ENCODE measurements at regions not wholly inside any gene's neighbourhood (a gene's known extent, or its start where the extent isn't known, plus 50 kb on each side); places are given as distances from the start of the nearest gene placed in this dataset.
"Not testable (repeated sequence)": the region's sequence is repeated elsewhere in the genome, so short reads cannot be mapped to it uniquely, and the experiment has no call there.

DNA sequence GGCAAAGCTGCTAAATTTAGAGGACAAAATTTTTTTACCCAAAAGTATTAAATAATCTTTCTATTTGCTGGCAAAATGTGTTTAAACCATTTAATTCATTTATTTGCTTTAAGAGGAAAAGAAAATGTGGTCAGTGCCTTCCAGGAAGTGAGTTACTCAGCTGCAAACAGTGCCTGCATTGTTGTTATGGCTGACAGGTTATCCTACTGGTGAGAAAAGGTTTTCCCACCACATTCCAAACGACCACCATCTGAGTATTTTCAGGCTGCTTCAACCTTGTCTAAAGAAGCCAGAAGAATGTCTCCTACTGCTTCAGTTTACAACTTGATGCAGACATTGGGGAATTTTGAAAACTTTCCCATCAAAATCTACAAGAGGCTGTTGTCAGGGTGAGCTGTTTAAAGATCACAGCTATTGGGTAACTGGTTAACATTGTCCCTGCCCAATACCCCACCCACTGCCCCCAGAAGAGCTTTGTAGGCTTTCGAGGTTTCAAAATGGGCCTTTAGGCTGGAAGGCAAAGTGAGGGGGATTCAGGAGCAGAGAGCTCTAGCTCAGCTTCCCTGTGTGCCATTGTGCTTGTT lies 461.3 kb upstream of the FANCL start:
- H3K79me1 ChIP-seq (ENCODE audit: low read length): no peaks in the 10 kb centered on the region
- H2BK15ac ChIP-seq (replicated peaks; ENCODE audit: low read depth): no peak overlapping the region
- H2BK5ac ChIP-seq (ENCODE audit: low read length): no peak overlapping the region
- H2AK5ac ChIP-seq (ENCODE audit: low read length): no peak overlapping the region
- H3K36me3 ChIP-seq (ENCODE audit: control insufficient read depth, insufficient read depth, low read length): no peaks in the 10 kb centered on the region
- H4K5ac ChIP-seq (ENCODE audit: low read length): no peak overlapping the region
- H3K4me2 ChIP-seq (ENCODE audit: low read length): no peak overlapping the region
- no peak overlapping the region for H3K27ac ChIP-seq (ENCODE audit: low read depth, low read length)
- WGBS (ENCODE audit: extremely low coverage, insufficient coverage, low lambda C conversion rate): no CpG with 5 or more reads among the region's 2 CpGs
- peak; percentile 72 for DNase-seq
- H3K27me3 ChIP-seq (ENCODE audit: insufficient read depth, low read length, poor library complexity): no peaks in the 10 kb centered on the region
- H2BK120ac ChIP-seq (ENCODE audit: low read depth, low read length): no peak overlapping the region
- H4K8ac ChIP-seq (ENCODE audit: low read depth, low read length): no peak overlapping the region
- H3K9ac ChIP-seq (ENCODE audit: low read length): no peak overlapping the region
- H3K4ac ChIP-seq (ENCODE audit: low read depth, low read length): no peak overlapping the region
- H3K79me2 ChIP-seq (ENCODE audit: control insufficient read depth, insufficient read depth, low read length): no peaks in the 10 kb centered on the region
- H3K18ac ChIP-seq (ENCODE audit: low read length): peak overlapping the region; percentile 51
- H3K56ac ChIP-seq (ENCODE audit: low read length): no peak overlapping the region
- no peaks in the 10 kb centered on the region for H3K4me1 ChIP-seq (ENCODE audit: control insufficient read depth, low read depth, low read length)
- H3K4me3 ChIP-seq (ENCODE audit: low read length): no peak overlapping the region
- H3K23ac ChIP-seq (ENCODE audit: low read length): no peak overlapping the region

- H2BK15ac ChIP-seq (replicated peaks; ENCODE audit: low read depth): no peak overlapping the region
- no CpG with 5 or more reads among the region's 3 CpGs for WGBS (ENCODE audit: extremely low coverage, insufficient coverage, low lambda C conversion rate)
- H3K4me3 ChIP-seq (ENCODE audit: low read length): no peak overlapping the region
- H3K4me1 ChIP-seq (ENCODE audit: control insufficient read depth, low read depth, low read length): no peaks in the 10 kb centered on the region
- no peak overlapping the region for H4K5ac ChIP-seq (ENCODE audit: low read length)
- no peaks in the 10 kb centered on the region for H3K79me1 ChIP-seq (ENCODE audit: low read length)
- no peak overlapping the region for H3K4me2 ChIP-seq (ENCODE audit: low read length)
- H3K56ac ChIP-seq (ENCODE audit: low read length): no peak overlapping the region
- H3K79me2 ChIP-seq (ENCODE audit: control insufficient read depth, insufficient read depth, low read length): no peaks in the 10 kb centered on the region
- DNase-seq: no peak
- no peak overlapping the region for H2AK5ac ChIP-seq (ENCODE audit: low read length)
- H3K36me3 ChIP-seq (ENCODE audit: control insufficient read depth, insufficient read depth, low read length): no peaks in the 10 kb centered on the region
- H4K8ac ChIP-seq (ENCODE audit: low read depth, low read length): no peak overlapping the region
- no peak overlapping the region for H3K23ac ChIP-seq (ENCODE audit: low read length)
- H2BK5ac ChIP-seq (ENCODE audit: low read length): no peak overlapping the region
- H3K9ac ChIP-seq (ENCODE audit: low read length): no peak overlapping the region
- peak overlapping the region; percentile 75 for H3K18ac ChIP-seq (ENCODE audit: low read length)
- no peak overlapping the region for H3K27ac ChIP-seq (ENCODE audit: low read depth, low read length)
- H3K27me3 ChIP-seq (ENCODE audit: insufficient read depth, low read length, poor library complexity): no peaks in the 10 kb centered on the region
- no peak overlapping the region for H3K4ac ChIP-seq (ENCODE audit: low read depth, low read length)
- H2BK120ac ChIP-seq (ENCODE audit: low read depth, low read length): no peak overlapping the region
Measured at GRCh38 chr2:58701688-58702301, 460.7 kb upstream of the FANCL start.

DNA sequence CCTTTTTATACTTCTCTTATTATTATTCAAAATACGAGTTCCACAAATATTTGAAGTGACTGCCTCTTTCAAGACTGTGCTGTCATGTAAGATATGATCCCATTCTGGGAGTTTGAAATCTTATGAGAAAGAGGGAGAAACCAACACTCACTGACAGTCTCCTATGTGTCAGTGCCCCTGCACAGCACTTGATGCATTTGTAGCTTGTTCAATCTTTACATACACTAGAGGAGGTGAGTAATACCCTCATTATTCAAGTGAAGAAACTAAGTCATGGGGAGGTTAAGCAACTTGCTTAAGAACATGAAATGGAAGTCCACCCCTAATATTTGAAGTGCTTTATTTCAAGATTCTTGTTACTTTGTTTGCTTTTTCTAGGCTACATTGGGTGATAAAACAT lies 459.5 kb upstream of the FANCL start:
- no peak overlapping the region for H3K23ac ChIP-seq (ENCODE audit: low read length)
- no peak overlapping the region for H3K9ac ChIP-seq (ENCODE audit: low read length)
- no peak overlapping the region for H2BK120ac ChIP-seq (ENCODE audit: low read depth, low read length)
- no peak overlapping the region for H3K27ac ChIP-seq (ENCODE audit: low read depth, low read length)
- H2BK15ac ChIP-seq (replicated peaks; ENCODE audit: low read depth): no peak overlapping the region
- DNase-seq: no peak
- no peak overlapping the region for H4K5ac ChIP-seq (ENCODE audit: low read length)
- no peaks in the 10 kb centered on the region for H3K36me3 ChIP-seq (ENCODE audit: control insufficient read depth, insufficient read depth, low read length)
- no peaks in the 10 kb centered on the region for H3K27me3 ChIP-seq (ENCODE audit: insufficient read depth, low read length, poor library complexity)
- no peaks in the 10 kb centered on the region for H3K79me1 ChIP-seq (ENCODE audit: low read length)
- no peak overlapping the region for H3K56ac ChIP-seq (ENCODE audit: low read length)
- H3K79me2 ChIP-seq (ENCODE audit: control insufficient read depth, insufficient read depth, low read length): no peaks in the 10 kb centered on the region
- H3K4me3 ChIP-seq (ENCODE audit: low read length): no peak overlapping the region
- no peak overlapping the region for H2BK5ac ChIP-seq (ENCODE audit: low read length)
- H3K4ac ChIP-seq (ENCODE audit: low read depth, low read length): no peak overlapping the region
- H2AK5ac ChIP-seq (ENCODE audit: low read length): no peak overlapping the region
- H3K18ac ChIP-seq (ENCODE audit: low read length): no peak overlapping the region
- H3K4me2 ChIP-seq (ENCODE audit: low read length): no peak overlapping the region
- no peak overlapping the region for H4K8ac ChIP-seq (ENCODE audit: low read depth, low read length)
- WGBS (ENCODE audit: extremely low coverage, insufficient coverage, low lambda C conversion rate): no CpG with 5 or more reads among the region's 1 CpG
- no peaks in the 10 kb centered on the region for H3K4me1 ChIP-seq (ENCODE audit: control insufficient read depth, low read depth, low read length)

GRCh38 chr2:58699411-58699810 lies 458.3 kb upstream of the FANCL start:
- Histone ChIP-seq H3K79me1 (ENCODE audit: low read length) (no peaks in the 10 kb centered on the region), H3K23ac (ENCODE audit: low read length) (no peak overlapping the region), H3K27me3 (ENCODE audit: insufficient read depth, low read length, poor library complexity) (no peaks in the 10 kb centered on the region), H4K5ac (ENCODE audit: low read length) (no peak overlapping the region), H3K4ac (ENCODE audit: low read depth, low read length) (no peak overlapping the region), H2BK15ac (replicated peaks; ENCODE audit: low read depth) (no peak overlapping the region), H3K36me3 (ENCODE audit: control insufficient read depth, insufficient read depth, low read length) (no peaks in the 10 kb centered on the region), H3K56ac (ENCODE audit: low read length) (no peak overlapping the region), H3K4me2 (ENCODE audit: low read length) (no peak overlapping the region), H2BK120ac (ENCODE audit: low read depth, low read length) (no peak overlapping the region), H3K4me1 (ENCODE audit: control insufficient read depth, low read depth, low read length) (no peaks in the 10 kb centered on the region), H4K8ac (ENCODE audit: low read depth, low read length) (no peak overlapping the region), H3K18ac (ENCODE audit: low read length) (no peak overlapping the region), H2AK5ac (ENCODE audit: low read length) (no peak overlapping the region), H2BK5ac (ENCODE audit: low read length) (no peak overlapping the region), H3K4me3 (ENCODE audit: low read length) (no peak overlapping the region), H3K9ac (ENCODE audit: low read length) (no peak overlapping the region), H3K79me2 (ENCODE audit: control insufficient read depth, insufficient read depth, low read length) (no peaks in the 10 kb centered on the region), H3K27ac (ENCODE audit: low read depth, low read length) (no peak overlapping the region)
- WGBS (ENCODE audit: extremely low coverage, insufficient coverage, low lambda C conversion rate): no CpG with 5 or more reads among the region's 3 CpGs
- no peak for DNase-seq

GRCh38 chr2:58698620-58699019 lies 457.5 kb upstream of the FANCL start:
- no CpG with 5 or more reads among the region's 4 CpGs for WGBS (ENCODE audit: extremely low coverage, insufficient coverage, low lambda C conversion rate)
- no peak overlapping the region for H3K56ac ChIP-seq (ENCODE audit: low read length)
- no peak overlapping the region for H2BK15ac ChIP-seq (replicated peaks; ENCODE audit: low read depth)
- no peak overlapping the region for H2BK120ac ChIP-seq (ENCODE audit: low read depth, low read length)
- no peak overlapping the region for H4K5ac ChIP-seq (ENCODE audit: low read length)
- H3K9ac ChIP-seq (ENCODE audit: low read length): no peak overlapping the region
- H3K27me3 ChIP-seq (ENCODE audit: insufficient read depth, low read length, poor library complexity): no peaks in the 10 kb centered on the region
- H3K79me2 ChIP-seq (ENCODE audit: control insufficient read depth, insufficient read depth, low read length): no peaks in the 10 kb centered on the region
- no peak for DNase-seq
- no peaks in the 10 kb centered on the region for H3K4me1 ChIP-seq (ENCODE audit: control insufficient read depth, low read depth, low read length)
- no peak overlapping the region for H2AK5ac ChIP-seq (ENCODE audit: low read length)
- no peaks in the 10 kb centered on the region for H3K79me1 ChIP-seq (ENCODE audit: low read length)
- H2BK5ac ChIP-seq (ENCODE audit: low read length): no peak overlapping the region
- H3K4me3 ChIP-seq (ENCODE audit: low read length): no peak overlapping the region
- no peak overlapping the region for H3K23ac ChIP-seq (ENCODE audit: low read length)
- no peak overlapping the region for H4K8ac ChIP-seq (ENCODE audit: low read depth, low read length)
- no peaks in the 10 kb centered on the region for H3K36me3 ChIP-seq (ENCODE audit: control insufficient read depth, insufficient read depth, low read length)
- no peak overlapping the region for H3K4me2 ChIP-seq (ENCODE audit: low read length)
- no peak overlapping the region for H3K18ac ChIP-seq (ENCODE audit: low read length)
- no peak overlapping the region for H3K27ac ChIP-seq (ENCODE audit: low read depth, low read length)
- H3K4ac ChIP-seq (ENCODE audit: low read depth, low read length): no peak overlapping the region

- H3K4me2 ChIP-seq (ENCODE audit: low read length); H3K9ac ChIP-seq (ENCODE audit: low read length); H3K36me3 ChIP-seq (ENCODE audit: control insufficient read depth, insufficient read depth, low read length); H3K23ac ChIP-seq (ENCODE audit: low read length); H3K27ac ChIP-seq (ENCODE audit: low read depth, low read length); H2BK15ac ChIP-seq (replicated peaks; ENCODE audit: low read depth); H3K79me1 ChIP-seq (ENCODE audit: low read length); H3K4ac ChIP-seq (ENCODE audit: low read depth, low read length); H2AK5ac ChIP-seq (ENCODE audit: low read length); H3K18ac ChIP-seq (ENCODE audit: low read length); H3K4me1 ChIP-seq (ENCODE audit: control insufficient read depth, low read depth, low read length); H4K5ac ChIP-seq (ENCODE audit: low read length); H2BK120ac ChIP-seq (ENCODE audit: low read depth, low read length); H3K56ac ChIP-seq (ENCODE audit: low read length); DNase-seq; H2BK5ac ChIP-seq (ENCODE audit: low read length); H4K8ac ChIP-seq (ENCODE audit: low read depth, low read length); H3K4me3 ChIP-seq (ENCODE audit: low read length); H3K27me3 ChIP-seq (ENCODE audit: insufficient read depth, low read length, poor library complexity); H3K79me2 ChIP-seq (ENCODE audit: control insufficient read depth, insufficient read depth, low read length): not testable (repeated sequence)
- no CpG with 5 or more reads among the region's 2 CpGs for WGBS (ENCODE audit: extremely low coverage, insufficient coverage, low lambda C conversion rate)
Measured at GRCh38 chr2:58694114-58694513, 453.0 kb upstream of the FANCL start.

All from mesendoderm (in vitro differentiated cells).